ENCODE measurements at regions not wholly inside any gene's neighbourhood (a gene's known extent, or its start where the extent isn't known, plus 50 kb on each side); places are given as distances from the start of the nearest gene placed in this dataset.
A peak's percentile ranks its signal among the peaks of the same experiment; 100 is the strongest.
"Not testable (repeated sequence)": the region's sequence is repeated elsewhere in the genome, so short reads cannot be mapped to it uniquely, and the experiment has no call there.

- no peak for DNase-seq
Measured at GRCh38 chr6:139447656-139447975, 73.2 kb upstream of the CITED2 start.

DNA sequence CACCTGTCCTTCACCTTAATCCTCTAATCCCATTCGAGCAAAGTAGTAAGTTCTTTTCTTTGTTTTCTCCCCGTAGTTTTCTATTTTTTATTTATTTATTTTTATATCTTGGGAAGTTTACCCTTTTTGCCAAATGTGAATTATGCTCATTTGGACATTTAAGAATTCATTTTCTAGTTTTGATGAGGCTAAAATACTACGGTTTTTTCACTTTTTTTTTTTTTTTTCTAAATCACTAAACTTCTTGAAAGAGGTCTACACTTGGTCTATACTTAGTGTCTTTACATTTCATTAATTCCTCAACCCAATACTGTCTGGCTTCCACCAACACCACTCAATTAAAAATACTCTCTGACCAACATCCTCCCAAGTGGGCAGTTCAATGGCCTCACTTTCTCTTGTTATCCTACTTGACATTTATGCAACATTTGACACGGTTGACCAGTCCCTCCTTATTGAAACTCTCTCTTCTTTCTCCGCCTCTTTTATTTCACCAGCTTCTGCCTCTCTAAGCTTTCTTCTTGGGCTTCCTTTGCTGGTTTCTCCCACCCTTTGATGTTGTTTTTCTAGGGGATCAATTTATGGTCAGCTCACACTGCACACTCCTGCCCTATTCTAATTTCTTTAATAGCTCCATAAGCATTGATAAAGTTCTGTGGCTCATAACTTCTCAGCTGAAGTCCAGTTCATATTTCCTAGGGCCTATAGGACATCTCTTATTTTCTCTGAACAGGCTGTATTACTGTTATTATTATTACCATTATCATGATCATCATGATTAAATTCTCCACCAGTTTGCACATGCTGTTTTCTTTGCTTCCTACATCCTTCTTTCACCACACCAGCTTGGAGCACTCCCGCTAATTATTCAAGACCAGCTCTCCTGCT is 72.6 kb upstream of the CITED2 start:
- no peak for DNase-seq

- DNase-seq, result no peak
Measured at GRCh38 chr6:139446138-139446715, 71.8 kb upstream of the CITED2 start.

DNA sequence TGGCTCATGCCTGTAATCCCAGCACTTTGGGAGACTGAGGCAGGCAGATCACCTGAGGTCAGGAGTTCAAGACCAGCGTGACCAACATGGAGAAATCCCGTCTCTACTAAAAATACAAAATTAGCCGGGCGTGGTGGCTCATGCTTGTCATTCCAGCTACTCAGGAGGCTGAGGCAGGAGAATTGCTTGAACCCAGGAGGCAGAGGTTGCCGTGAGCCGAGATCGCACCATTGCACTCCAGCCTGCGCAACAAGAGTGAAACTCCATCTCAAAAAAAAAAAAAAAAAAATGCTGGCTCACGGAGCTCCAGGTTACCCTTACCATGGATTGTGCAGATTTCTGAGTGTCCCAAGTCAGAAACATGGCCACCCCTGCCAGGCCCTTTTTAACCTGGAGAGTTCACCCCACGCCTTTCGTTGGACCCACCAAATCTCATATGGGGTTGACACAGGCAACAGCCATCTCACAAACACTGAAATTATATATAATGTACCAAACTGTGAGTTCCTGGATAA is 69.9 kb upstream of the CITED2 start:
- not testable (repeated sequence) for DNase-seq

DNA sequence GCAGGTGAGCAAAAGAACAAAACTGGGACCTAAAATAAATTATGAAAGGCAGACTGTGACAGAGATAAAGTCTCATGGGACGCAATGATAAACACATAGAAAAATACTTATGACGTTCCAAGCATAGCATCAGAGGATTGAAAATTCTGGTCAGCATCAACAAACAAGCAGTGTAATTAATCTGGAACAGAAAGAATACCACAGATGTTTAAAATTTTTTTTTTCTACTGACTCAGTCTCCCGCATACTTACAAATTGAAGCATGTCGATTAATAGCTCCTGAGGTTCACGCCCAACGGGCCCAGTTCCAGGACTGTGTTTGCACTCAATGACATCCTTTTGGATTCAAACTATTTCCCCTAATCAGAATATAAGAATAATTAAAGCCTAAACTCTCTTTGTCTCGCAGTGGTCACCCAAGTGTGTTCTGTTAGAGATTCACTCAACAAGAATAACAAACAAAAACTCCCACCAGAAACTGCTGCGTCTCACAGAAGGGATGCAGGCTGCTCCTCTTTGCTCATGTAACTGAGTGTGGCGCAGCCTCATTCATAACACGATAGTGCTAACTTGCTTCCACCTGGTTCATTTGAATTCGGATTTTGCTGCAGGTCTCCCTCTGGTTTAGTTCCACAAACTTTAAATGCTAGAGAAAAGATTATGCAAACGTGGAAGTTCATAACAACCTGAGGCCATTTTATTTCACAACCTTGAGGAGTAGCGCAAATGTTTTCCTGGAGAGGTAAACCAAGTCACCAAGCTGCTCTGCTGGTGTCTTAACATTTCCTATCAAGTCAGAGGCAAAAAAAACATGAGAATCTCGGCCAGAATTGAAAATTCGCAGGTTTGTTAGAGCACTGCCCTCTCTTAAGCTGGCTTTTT is 69.0 kb upstream of the CITED2 start:
- DNase-seq, result no peak

- DNase-seq, result no peak
Measured at GRCh38 chr6:139442188-139442671, 67.8 kb upstream of the CITED2 start.

- DNase-seq, result no peak
Measured at GRCh38 chr6:139439349-139439748, 64.9 kb upstream of the CITED2 start.

GRCh38 chr6:139438775-139439174 is 64.3 kb upstream of the CITED2 start:
- no peak for DNase-seq

- no peak for DNase-seq
Measured at GRCh38 chr6:139436957-139437348, 62.5 kb upstream of the CITED2 start.

- no peak for DNase-seq
Measured at GRCh38 chr6:139436200-139436956, 61.9 kb upstream of the CITED2 start.

GRCh38 chr6:139433631-139434419 is 59.4 kb upstream of the CITED2 start:
- DNase-seq, result no peak

DNA sequence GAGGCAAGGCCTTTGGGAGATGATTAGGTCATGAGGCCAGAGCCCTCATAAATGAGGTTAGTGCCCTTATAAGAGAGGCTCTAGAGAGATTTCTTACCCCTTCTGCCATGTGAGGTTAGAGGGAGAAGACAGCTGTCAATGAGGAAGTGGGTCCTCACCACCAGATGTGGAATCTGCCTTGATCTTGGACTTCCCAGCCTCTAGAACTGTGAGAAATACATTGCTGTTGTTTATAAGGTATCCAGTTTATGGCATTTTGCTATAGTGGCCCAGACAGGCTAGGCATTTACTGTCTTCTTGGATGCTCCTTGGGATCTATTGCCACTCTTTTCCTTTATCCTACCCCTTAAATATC is 57.1 kb upstream of the CITED2 start:
- DNase-seq, result no peak

GRCh38 chr6:139430899-139431601 is 56.6 kb upstream of the CITED2 start:
- peak; percentile 10 to 31 for DNase-seq

DNA sequence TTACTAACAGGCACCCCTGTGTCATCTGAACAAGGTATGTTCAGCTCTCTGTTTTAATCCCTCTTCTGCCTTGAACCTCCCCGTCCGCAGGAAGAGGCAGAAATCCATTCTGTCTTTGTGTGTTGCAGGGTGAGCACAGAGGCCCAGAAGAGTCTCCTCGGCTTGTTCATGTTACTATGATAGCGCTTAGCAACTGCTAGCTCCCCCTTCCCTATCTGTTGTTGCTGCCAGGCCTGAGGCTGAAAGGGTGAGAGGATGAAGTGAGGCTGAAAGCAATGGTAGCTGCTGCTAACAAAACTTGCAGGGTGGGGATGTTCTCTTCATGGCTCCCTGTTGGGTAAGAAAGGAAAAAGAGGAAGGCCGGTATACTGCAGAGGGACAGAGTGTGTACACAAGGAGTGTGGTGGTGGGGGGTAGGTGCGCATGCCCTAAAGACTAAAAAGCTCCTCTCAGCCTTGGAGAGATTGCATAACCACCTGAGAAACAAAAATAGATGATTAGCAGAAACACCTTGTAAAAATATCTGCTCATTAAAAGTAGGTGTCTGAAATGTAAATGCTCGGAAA is 55.2 kb upstream of the CITED2 start:
- DNase-seq, result peak in 1 of 2 experiments; percentile 8

DNA sequence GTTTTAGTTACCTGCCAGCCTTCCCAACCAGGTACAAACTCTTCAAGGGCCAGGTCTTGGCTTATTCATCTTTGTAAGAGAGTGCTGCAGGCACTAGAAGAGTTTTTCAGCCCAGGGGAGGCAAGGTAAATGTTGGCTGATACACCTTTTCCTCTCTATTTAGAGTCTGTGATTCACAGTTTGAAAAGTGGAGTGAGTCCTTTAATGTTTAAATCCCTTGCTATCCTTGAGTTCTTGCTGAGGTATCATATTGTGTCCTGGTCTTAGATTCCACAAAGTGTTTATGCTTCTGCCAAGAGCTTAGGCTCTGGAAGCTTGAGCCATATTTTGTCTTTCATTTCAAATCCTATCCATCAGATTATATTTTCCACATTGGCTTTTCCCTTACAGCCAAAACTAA is 52.8 kb upstream of the CITED2 start:
- no peak for DNase-seq

- no peak for DNase-seq
Measured at GRCh38 chr6:139426795-139427194, 52.3 kb upstream of the CITED2 start.

- DNase-seq, result no peak
Measured at GRCh38 chr6:139425780-139426179, 51.3 kb upstream of the CITED2 start.

DNA sequence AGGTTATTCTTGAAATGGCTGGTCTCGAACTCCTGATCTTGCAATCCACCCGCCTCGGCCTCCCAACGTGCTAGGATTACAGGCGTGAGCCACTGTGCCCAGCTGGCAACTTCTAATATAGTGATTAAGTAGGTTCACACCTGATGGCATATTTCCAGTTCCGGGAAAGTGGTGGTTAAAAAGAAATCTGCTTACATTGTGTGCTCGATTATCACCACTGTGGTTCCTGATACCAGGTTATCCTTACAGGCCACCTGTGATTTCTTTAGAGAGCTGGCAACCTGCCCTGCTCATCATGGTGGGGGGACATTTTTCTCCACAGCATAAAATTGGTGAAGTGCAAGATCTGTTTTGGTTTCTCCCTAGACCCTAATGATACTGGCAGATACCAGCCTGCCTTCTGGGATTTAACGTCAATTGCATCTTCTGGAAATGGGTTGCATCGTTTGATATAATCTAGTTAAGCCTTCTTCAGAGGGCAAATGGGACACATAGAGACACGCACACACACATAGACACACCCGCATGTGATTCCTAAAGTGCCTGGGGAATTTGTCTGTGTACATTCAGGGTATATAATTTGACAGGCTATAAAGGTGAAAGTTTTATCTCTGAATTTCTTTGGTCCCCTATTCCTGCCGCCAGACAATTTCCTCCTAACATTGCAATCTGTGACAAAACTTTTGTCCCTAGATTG is 49.7 kb upstream of the CITED2 start:
- DNase-seq, result no peak

All from NCI-H526 (cell line).